ENCODE measurements at regions not wholly inside any gene's neighbourhood (a gene's known extent, or its start where the extent isn't known, plus 50 kb on each side); places are given as distances from the start of the nearest gene placed in this dataset.

DNA sequence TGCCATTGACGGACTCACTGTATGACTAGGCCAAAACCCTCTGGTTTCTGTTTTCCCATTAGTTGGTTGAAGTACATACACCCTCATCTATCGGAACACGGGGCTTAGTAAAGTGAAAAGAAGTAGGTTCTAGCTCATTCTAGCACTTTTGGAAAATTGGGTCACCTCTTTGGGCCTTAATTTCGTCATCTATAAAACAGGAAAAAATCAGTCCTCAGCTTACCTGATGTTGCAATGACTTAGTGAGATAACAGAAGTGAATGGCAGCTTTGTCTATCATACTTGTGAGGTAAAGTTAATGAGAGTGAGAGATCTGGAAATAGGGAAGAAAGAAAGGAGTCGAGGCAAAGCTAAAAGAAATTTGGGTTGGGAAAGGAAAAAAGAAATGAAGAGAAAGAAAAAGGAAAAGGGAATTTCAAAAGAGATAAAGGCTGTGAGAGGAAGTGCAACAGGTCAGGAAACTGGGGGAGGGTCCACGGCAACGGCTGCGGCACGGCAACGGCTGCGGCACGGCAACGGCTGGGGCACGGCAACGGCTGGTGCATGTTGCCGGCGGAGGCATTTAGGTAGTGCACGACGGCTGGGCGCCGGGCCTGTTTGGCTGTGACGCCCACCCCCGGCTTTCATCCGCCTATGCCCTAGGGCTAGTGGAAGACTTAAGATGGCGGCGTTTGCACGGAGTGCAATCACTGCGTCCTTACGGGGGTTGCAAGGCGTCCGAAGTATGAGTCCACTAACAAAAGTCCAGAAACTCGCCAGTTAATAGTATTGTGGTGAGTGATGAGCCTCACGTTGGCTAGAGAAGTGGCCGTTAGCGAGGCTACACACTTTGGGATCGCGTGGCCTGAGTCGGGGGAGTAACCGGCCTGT is 91.4 kb upstream of the XIST start (continued):
- TF ChIP-seq, protein P1, sequence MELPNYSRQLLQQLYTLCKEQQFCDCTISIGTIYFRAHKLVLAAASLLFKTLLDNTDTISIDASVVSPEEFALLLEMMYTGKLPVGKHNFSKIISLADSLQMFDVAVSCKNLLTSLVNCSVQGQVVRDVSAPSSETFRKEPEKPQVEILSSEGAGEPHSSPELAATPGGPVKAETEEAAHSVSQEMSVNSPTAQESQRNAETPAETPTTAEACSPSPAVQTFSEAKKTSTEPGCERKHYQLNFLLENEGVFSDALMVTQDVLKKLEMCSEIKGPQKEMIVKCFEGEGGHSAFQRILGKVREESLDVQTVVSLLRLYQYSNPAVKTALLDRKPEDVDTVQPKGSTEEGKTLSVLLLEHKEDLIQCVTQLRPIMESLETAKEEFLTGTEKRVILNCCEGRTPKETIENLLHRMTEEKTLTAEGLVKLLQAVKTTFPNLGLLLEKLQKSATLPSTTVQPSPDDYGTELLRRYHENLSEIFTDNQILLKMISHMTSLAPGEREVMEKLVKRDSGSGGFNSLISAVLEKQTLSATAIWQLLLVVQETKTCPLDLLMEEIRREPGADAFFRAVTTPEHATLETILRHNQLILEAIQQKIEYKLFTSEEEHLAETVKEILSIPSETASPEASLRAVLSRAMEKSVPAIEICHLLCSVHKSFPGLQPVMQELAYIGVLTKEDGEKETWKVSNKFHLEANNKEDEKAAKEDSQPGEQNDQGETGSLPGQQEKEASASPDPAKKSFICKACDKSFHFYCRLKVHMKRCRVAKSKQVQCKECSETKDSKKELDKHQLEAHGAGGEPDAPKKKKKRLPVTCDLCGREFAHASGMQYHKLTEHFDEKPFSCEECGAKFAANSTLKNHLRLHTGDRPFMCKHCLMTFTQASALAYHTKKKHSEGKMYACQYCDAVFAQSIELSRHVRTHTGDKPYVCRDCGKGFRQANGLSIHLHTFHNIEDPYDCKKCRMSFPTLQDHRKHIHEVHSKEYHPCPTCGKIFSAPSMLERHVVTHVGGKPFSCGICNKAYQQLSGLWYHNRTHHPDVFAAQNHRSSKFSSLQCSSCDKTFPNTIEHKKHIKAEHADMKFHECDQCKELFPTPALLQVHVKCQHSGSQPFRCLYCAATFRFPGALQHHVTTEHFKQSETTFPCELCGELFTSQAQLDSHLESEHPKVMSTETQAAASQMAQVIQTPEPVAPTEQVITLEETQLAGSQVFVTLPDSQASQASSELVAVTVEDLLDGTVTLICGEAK (IDR thresholded peaks at IDR 0.05) = peak; percentile 77
- TF ChIP-seq, protein P1 (CRISPR knock-in tag; IDR thresholded peaks at IDR 0.05) = peak; percentile 74; the same call in 1 of the 2 replicates
- TF ChIP-seq ZNF747 (CRISPR knock-in tag; IDR thresholded peaks at IDR 0.05; ENCODE audit: borderline replicate concordance) (no peak; the same call in 1 of the 2 replicates), KAT7 (CRISPR knock-in tag; IDR thresholded peaks at IDR 0.05; ENCODE audit: borderline replicate concordance) (peak; percentile 98; the same call in 1 of the 2 replicates), ZNF441 (CRISPR knock-in tag; IDR thresholded peaks at IDR 0.05; ENCODE audit: borderline replicate concordance) (no peak), BRCA1 (CRISPR knock-in tag; IDR thresholded peaks at IDR 0.05) (no peak), ZMYM4 (CRISPR knock-in tag; IDR thresholded peaks at IDR 0.05) (peak; percentile 97), SP4 (CRISPR knock-in tag; IDR thresholded peaks at IDR 0.05) (peak; percentile 30; the same call in 1 of the 2 replicates), KLF15 (CRISPR knock-in tag; IDR thresholded peaks at IDR 0.05; ENCODE audit: borderline replicate concordance) (no peak), GATAD1 (CRISPR knock-in tag; IDR thresholded peaks at IDR 0.05) (peak; percentile 95), FOSL2 (CRISPR knock-in tag; IDR thresholded peaks at IDR 0.05) (peak; percentile 63), ZNF235 (CRISPR knock-in tag; IDR thresholded peaks at IDR 0.05; ENCODE audit: borderline replicate concordance) (peak; percentile 58; the same call in 1 of the 2 replicates), CREM (IDR thresholded peaks at IDR 0.05) (peak; percentile 22; the same call in 1 of the 2 replicates), CREM (CRISPR knock-in tag; IDR thresholded peaks at IDR 0.05) (no peak)
- TF ChIP-seq, protein P2, sequence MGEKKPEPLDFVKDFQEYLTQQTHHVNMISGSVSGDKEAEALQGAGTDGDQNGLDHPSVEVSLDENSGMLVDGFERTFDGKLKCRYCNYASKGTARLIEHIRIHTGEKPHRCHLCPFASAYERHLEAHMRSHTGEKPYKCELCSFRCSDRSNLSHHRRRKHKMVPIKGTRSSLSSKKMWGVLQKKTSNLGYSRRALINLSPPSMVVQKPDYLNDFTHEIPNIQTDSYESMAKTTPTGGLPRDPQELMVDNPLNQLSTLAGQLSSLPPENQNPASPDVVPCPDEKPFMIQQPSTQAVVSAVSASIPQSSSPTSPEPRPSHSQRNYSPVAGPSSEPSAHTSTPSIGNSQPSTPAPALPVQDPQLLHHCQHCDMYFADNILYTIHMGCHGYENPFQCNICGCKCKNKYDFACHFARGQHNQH (CRISPR knock-in tag; IDR thresholded peaks at IDR 0.05) = peak; percentile 82
- TF ChIP-seq, protein P3, sequence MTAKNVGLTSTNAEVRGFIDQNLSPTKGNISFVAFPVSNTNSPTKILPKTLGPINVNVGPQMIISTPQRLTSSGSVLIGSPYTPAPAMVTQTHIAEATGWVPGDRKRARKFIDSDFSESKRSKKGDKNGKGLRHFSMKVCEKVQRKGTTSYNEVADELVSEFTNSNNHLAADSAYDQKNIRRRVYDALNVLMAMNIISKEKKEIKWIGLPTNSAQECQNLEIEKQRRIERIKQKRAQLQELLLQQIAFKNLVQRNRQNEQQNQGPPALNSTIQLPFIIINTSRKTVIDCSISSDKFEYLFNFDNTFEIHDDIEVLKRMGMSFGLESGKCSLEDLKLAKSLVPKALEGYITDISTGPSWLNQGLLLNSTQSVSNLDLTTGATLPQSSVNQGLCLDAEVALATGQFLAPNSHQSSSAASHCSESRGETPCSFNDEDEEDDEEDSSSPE (CRISPR knock-in tag; IDR thresholded peaks at IDR 0.05) = 0 out of 2 replicates have a peak, but pooled peaks have one; percentile 32
- TF ChIP-seq, protein P4, sequence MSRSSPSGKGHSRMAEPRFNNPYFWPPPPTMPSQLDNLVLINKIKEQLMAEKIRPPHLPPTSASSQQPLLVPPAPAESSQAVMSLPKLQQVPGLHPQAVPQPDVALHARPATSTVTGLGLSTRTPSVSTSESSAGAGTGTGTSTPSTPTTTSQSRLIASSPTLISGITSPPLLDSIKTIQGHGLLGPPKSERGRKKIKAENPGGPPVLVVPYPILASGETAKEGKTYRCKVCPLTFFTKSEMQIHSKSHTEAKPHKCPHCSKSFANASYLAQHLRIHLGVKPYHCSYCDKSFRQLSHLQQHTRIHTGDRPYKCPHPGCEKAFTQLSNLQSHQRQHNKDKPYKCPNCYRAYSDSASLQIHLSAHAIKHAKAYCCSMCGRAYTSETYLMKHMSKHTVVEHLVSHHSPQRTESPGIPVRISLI (CRISPR knock-in tag; IDR thresholded peaks at IDR 0.05; ENCODE audit: borderline replicate concordance) = peak; percentile 56; the same call in 1 of the 2 replicates
